Thoracic aorta (tissue), 2 donors: ENCODE measurements at regions not wholly inside any gene's neighbourhood (a gene's known extent, or its start where the extent isn't known, plus 50 kb on each side); places are given as distances from the start of the nearest gene placed in this dataset.

Source experiments
- ATAC-seq: fragments of 150-250 bp; one replicate; pipeline ENCODE4 v1.8.0; 2017; ENCODE audit warnings: low read depth; ENCODE audit not compliant: insufficient number of reproducible peaks, low FRiP score
- DNase-seq: peaks from one replicate; pipeline ENCODE4 v3.0.0-alpha.2; 2020; ENCODE audit warnings: low spot score
- H3K27ac ChIP-seq, 2 donors: fragments of 200-600 bp; sonication (generic); 1 replicate in 1 of 2; 2 replicates in 1 of 2; pipeline ENCODE4 v1.5.1; 2016; ENCODE audit warnings: mild to moderate bottlenecking in 2 of 2, moderate library complexity in 2 of 2
- H3K27me3 ChIP-seq: fragments of 200-600 bp; sonication (generic); replicated peaks from 2 replicates; pipeline ENCODE4 v1.6.0; 2016; ENCODE audit warnings: mild to moderate bottlenecking; ENCODE audit not compliant: insufficient read depth
- H3K36me3 ChIP-seq: fragments of 200-600 bp; sonication (generic); one replicate; pipeline ENCODE4 v1.5.1; 2016
- H3K4me1 ChIP-seq, 2 donors: fragments of 200-600 bp; sonication (generic); 1 replicate in 1 of 2; 2 replicates in 1 of 2; pipeline versions ENCODE4 v1.5.1 to v1.6.0; 2016; ENCODE audit warnings: low read depth in 2 of 2, mild to moderate bottlenecking in 1 of 2; ENCODE audit not compliant: control insufficient read depth in 1 of 2
- H3K4me3 ChIP-seq: fragments of 200-600 bp; sonication (generic); 2 replicates; pipeline ENCODE4 v1.5.1; 2016; ENCODE audit warnings: mild to moderate bottlenecking
- H3K9me3 ChIP-seq: fragments of 200-600 bp; sonication (generic); 2 replicates; pipeline ENCODE4 v1.5.1; 2016
- CTCF ChIP-seq: fragments of 200-600 bp; sonication (generic); IDR thresholded peaks from one replicate; pipeline ENCODE4 v1.5.1; 2019; ENCODE audit warnings: antibody characterized with exemption

DNA sequence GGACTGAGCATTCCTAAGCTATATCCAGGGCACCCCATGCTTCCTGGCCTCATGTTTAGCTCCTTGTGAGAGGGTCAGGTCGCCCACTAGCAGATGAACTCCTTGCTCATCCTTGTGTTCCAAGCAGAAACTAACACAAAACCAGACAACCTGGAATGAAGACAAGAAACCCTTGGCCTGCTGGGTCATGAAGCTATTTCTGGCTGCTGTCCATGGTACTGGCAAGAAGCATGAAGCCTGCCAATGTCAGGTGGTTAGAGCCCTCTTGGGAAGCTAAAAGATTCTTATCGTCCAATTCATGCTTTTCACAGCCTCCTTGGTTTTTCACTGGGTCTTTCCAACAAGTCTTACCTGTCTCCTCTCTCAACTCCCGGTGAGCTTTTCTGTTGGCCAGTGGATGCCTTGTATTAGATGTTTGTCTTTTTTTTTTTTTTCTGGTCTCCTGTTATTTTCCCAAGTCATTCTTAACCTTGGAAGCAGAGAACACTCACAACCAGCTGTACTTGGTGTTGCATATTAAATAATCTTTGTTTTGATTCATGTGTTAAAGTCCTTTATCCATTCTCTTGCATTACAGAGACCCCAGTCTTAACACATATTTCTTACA is 180.3 kb downstream of the ANKRD60 start:
- H3K4me3 ChIP-seq = no peak overlapping the region
- no peak for DNase-seq
- H3K4me1 ChIP-seq = peaks cover 3 to 7% of the 10 kb centered on the region in 2 donors
- no peak for TF ChIP-seq CTCF
- H3K36me3 ChIP-seq = no peaks in the 10 kb centered on the region
- no peaks in the 10 kb centered on the region for H3K27me3 ChIP-seq
- ATAC-seq = no peak
- peaks cover 7% of the 10 kb centered on the region for H3K9me3 ChIP-seq
- H3K27ac ChIP-seq = no peak overlapping the region

DNA sequence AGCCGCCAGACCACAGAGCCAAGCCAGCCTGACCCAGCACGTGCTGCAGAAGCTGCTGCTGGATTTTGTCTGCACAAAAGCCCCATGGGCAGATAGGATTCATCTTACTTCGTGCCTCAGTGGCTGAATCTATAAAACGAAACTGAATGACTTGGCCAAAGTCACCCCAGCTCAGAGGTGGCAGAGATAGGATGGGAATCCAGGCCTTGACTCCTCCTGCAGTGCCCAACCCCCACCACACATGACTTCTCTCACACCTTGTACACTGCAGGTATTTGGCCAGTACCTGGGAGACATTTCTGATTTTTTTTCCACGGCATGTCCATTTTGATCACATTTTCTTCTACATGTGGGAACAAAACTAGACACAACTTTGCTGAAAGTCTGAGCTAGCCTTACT is 182.1 kb downstream of the ANKRD60 start:
- no peak for ATAC-seq
- Histone ChIP-seq H3K4me3 (no peak overlapping the region), H3K4me1 (peaks cover 3 to 7% of the 10 kb centered on the region in 2 donors), H3K27ac (no peak overlapping the region), H3K27me3 (no peaks in the 10 kb centered on the region), H3K9me3 (peaks cover under 1% of the 10 kb centered on the region), H3K36me3 (no peaks in the 10 kb centered on the region)
- no peak for DNase-seq
- TF ChIP-seq CTCF = no peak

DNA sequence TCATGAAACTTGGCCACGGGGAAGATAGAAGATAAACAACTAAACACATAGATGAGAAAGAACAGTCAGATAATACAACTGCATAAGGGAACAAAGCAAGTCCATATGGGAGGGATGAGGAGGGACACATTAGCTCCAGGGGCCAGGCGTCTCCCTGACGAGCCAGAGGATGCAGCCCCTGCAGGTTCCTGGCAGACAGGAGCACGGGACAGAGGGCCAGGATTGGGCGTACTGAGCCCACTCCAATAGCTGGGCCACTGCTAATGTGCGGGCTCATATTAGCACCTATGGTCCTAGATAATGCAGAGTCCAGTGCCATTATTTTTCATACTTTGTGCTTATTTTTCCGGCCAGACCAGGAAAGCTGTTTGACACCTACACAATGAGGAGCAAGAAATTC is 182.9 kb downstream of the ANKRD60 start:
- no peak for TF ChIP-seq CTCF
- DNase-seq (no peak), ATAC-seq (no peak)
- H3K36me3 ChIP-seq = no peaks in the 10 kb centered on the region
- peaks cover 3 to 7% of the 10 kb centered on the region in 2 donors for H3K4me1 ChIP-seq
- H3K9me3 ChIP-seq = no peaks in the 10 kb centered on the region
- H3K27ac ChIP-seq = no peak overlapping the region
- no peak overlapping the region for H3K4me3 ChIP-seq
- no peaks in the 10 kb centered on the region for H3K27me3 ChIP-seq

DNA sequence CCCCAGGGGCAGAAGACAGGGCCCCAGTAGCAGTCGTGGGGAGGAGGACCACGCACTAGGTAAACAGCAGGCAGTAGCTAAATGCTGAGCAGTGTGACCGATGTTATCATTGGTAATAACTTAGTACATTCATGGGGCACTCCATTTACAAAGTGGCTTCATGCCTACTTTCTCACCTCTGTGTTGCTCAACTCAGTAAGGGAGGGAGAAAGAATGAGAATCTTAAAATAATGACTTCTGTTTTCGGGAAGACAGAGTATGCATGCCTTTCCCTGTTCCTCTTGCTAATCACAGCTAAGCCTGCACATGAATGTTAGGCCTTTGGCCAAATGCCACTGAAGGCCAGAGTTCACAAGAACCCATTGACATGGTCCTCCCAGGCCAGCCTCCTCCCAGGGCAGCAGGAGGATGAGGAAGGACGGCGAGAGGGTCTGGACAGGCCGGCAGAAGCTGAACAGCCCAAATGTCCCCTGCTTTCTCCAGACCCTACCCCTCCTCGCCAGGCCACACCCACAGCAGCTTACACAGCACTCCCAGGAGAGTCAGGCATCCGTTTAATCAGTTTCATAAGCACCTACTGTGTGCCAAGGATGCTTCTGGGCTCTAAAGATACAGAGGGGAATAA is 183.4 kb downstream of the ANKRD60 start:
- no peak for ATAC-seq
- Histone ChIP-seq H3K4me1 (peaks cover 3 to 7% of the 10 kb centered on the region in 2 donors), H3K4me3 (no peak overlapping the region), H3K27ac (no peak overlapping the region), H3K27me3 (no peaks in the 10 kb centered on the region), H3K36me3 (no peaks in the 10 kb centered on the region), H3K9me3 (no peaks in the 10 kb centered on the region)
- no peak for TF ChIP-seq CTCF
- no peak for DNase-seq

DNA sequence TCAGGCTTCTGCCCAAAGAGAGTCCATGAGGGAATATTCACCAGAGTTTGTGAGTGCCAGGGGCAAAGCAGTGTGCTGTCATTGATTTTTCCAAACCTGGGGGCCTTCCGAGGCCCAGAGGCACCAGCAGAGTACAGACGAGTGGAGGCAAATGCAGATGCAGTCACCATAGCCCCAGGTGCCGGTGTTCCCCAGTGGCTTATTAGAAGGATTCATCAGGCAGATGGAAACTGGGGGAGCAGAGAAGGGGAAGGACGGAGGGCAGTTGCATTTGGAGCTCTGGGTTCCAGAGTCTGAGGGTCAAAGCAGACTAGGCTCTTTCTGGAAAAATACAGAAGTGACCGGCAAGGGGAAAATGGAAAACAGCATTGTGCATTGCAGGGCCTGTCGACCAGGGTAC is 184.2 kb downstream of the ANKRD60 start:
- no peak overlapping the region for H3K27ac ChIP-seq

More for the DNA sequence above, 184.2 kb downstream of the ANKRD60 start:
- ATAC-seq = no peak
- Histone ChIP-seq H3K27me3 (no peaks in the 10 kb centered on the region), H3K36me3 (no peaks in the 10 kb centered on the region), H3K9me3 (no peaks in the 10 kb centered on the region), H3K4me3 (no peak overlapping the region), H3K4me1 (peaks cover 3 to 7% of the 10 kb centered on the region in 2 donors)
- TF ChIP-seq CTCF = no peak
- DNase-seq = no peak
